ENCODE measurements at regions not wholly inside any gene's neighbourhood (a gene's known extent, or its start where the extent isn't known, plus 50 kb on each side); places are given as distances from the start of the nearest gene placed in this dataset.

DNA sequence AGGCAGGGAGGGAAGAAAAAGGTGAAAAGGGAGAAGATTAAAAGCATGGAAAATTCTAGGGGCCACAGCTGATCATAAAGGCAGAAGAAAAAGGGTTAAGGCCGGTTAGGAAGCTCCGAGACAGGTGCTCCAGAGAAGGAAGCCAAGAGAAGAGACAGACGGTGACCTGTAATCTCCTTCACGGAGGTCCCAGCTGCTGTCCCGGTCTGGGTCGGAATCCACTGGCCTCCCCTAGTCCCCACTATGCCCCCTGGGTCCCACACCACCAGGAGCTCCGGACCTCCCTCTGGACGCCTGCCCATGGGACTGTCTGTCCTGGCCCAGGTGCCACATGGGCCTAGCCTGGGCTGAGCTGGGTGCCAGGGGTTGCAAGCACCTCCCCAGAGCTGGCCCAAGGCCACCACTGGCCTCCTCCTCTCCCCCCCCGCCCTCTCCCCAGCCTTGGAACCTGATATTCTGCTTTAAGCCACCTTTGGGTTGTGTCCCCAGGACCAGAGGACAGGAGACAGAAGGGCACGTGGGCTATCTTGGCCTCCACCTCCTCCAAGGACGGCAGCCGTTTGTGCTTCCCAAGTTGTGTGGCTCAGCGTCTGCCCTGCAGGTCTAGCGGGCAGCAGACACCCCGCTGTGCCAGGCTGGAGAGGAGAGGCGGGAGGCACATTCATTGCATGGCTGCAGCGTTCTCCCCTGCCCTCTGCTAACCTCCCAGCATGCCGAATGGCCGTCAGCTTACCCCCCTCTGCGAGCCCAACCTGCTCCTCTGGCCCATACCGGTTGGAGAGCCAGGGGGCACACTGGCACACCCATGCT is 102.4 kb downstream of the ENGASE start:
- H3K9ac ChIP-seq (ENCODE audit: low read length) = no peak overlapping the region
- H3K79me2 ChIP-seq (ENCODE audit: insufficient read depth, low read length) = no peaks in the 10 kb centered on the region
- peaks cover 5 to 24% of the 10 kb centered on the region in 2 experiments; a peak in 3 of 4 replicates for H3K4me1 ChIP-seq (ENCODE audit: control insufficient read depth in 1 of 2, insufficient read depth in 2 of 2, low read length in 2 of 2)
- POLR2A ChIA-PET = no interaction called here
- H3K9me2 ChIP-seq (ENCODE audit: insufficient read depth) = no peaks in the 10 kb centered on the region
- H3K4me2 ChIP-seq (ENCODE audit: low read length) = no peak overlapping the region
- H4K20me1 ChIP-seq (ENCODE audit: insufficient read depth) = no peaks in the 10 kb centered on the region
- BruUV-seq (replicated peaks) = no TSS peak
- no peak overlapping the region for H3K4me3 ChIP-seq (replicated peaks in 1 of 2; ENCODE audit: low read depth in 1 of 2, low read length in 2 of 2)
- CTCF ChIA-PET = interaction anchor here (1.4 kb wide), 1 partner anchor 211 kb away, joined by 3 read pairs; no protein-coding TSS in a partner anchor
- ATAC-seq (no peak), DNase-seq (ENCODE audit: low read depth, low spot score) (no peak)
- intact Hi-C loops (cut with micrococcal nuclease) = loop anchor here (5.0 kb wide), 1 partner anchor 90 kb away; no protein-coding TSS in a partner anchor
- H3K27me3 ChIP-seq (ENCODE audit: insufficient read depth, low read length) = peaks cover 30% of the 10 kb centered on the region; the same call in 1 of the 2 replicates
- no peak overlapping the region for H3K27ac ChIP-seq (ENCODE audit: low read depth, low read length)
- RAD21 ChIA-PET (ENCODE audit: low non-redundant PET in 1 of 2, low total read pairs in 2 of 2, uncharacterized antibody in 2 of 2, unreplicated experiment in 2 of 2) = no interaction called here
- H2AFZ ChIP-seq (ENCODE audit: low read depth, low read length, poor library complexity, severe bottlenecking) = no peak overlapping the region
- no peaks in the 10 kb centered on the region for H3K9me3 ChIP-seq (ENCODE audit: control insufficient read depth in 1 of 2, insufficient read depth in 1 of 2, low read depth in 1 of 2, low read length in 2 of 2)
- H3K36me3 ChIP-seq (ENCODE audit: control insufficient read depth in 1 of 2, insufficient read depth in 2 of 2, low read length in 2 of 2) = no peaks in the 10 kb centered on the region
- TF ChIP-seq ZNF274 (IDR thresholded peaks at IDR 0.05; ENCODE audit: low read depth, low read length) = no peak
- TF ChIP-seq JUND (IDR thresholded peaks at IDR 0.05) = no peak
- TF ChIP-seq, protein P1, sequence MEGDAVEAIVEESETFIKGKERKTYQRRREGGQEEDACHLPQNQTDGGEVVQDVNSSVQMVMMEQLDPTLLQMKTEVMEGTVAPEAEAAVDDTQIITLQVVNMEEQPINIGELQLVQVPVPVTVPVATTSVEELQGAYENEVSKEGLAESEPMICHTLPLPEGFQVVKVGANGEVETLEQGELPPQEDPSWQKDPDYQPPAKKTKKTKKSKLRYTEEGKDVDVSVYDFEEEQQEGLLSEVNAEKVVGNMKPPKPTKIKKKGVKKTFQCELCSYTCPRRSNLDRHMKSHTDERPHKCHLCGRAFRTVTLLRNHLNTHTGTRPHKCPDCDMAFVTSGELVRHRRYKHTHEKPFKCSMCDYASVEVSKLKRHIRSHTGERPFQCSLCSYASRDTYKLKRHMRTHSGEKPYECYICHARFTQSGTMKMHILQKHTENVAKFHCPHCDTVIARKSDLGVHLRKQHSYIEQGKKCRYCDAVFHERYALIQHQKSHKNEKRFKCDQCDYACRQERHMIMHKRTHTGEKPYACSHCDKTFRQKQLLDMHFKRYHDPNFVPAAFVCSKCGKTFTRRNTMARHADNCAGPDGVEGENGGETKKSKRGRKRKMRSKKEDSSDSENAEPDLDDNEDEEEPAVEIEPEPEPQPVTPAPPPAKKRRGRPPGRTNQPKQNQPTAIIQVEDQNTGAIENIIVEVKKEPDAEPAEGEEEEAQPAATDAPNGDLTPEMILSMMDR (IDR thresholded peaks at IDR 0.05 in 2 of 3, conservative IDR thresholded peaks at IDR 0.05 in 1 of 3; ENCODE audit: borderline replicate concordance in 1 of 3, insufficient read depth in 1 of 3, low read depth in 2 of 3, low read length in 2 of 3) = no peak
- no peak for TF ChIP-seq SRF (IDR thresholded peaks at IDR 0.05; ENCODE audit: low read depth)
